SK-N-MC (cell line): ENCODE measurements at regions not wholly inside any gene's neighbourhood (a gene's known extent, or its start where the extent isn't known, plus 50 kb on each side); places are given as distances from the start of the nearest gene placed in this dataset.

Source experiments
- DNase-seq: peaks from one replicate; pipeline ENCODE4 v3.0.0-alpha.2; 2011; ENCODE audit warnings: low read depth, low spot score
- H3K27ac ChIP-seq: fragments of 200-600 bp; sonication (generic); 2 replicates; pipeline ENCODE4 v1.5.1; 2016; ENCODE audit warnings: mixed run types
- H3K36me3 ChIP-seq: fragments of 200-600 bp; sonication (generic); 2 replicates; pipeline ENCODE4 v1.6.1; 2017; ENCODE audit warnings: antibody characterized with exemption, low read length, mixed read lengths; ENCODE audit not compliant: insufficient read depth
- H3K4me3 ChIP-seq: fragments of 200-600 bp; sonication (generic); 2 replicates; pipeline ENCODE4 v1.5.1; 2016
- H3K9ac ChIP-seq: fragments of 200-600 bp; sonication (generic); 2 replicates; pipeline ENCODE4 v1.8.0; 2017; ENCODE audit warnings: mixed run types, mixed read lengths; ENCODE audit not compliant: insufficient read length
- H3K9me3 ChIP-seq: fragments of 200-600 bp; sonication (generic); 2 replicates; pipeline ENCODE4 v1.6.1; 2017; ENCODE audit warnings: low read depth, mild to moderate bottlenecking, antibody characterized with exemption, low read length, moderate library complexity, mixed read lengths
- EZH2 ChIP-seq: fragments of 200-600 bp; sonication (generic); IDR thresholded peaks from one replicate; pipeline ENCODE4 v1.6.1; 2017; ENCODE audit warnings: antibody characterized with exemption
- FOXP2 ChIP-seq: optimal IDR thresholded peaks from 2 replicates; pipeline ENCODE3; 2011; ENCODE audit warnings: mild to moderate bottlenecking, moderate library complexity; ENCODE audit not compliant: insufficient read depth; ENCODE audit errors: extremely low read length, control extremely low read depth
- POLR2AphosphoS5 ChIP-seq: IDR thresholded peaks from 2 replicates; pipeline ENCODE4 v1.6.1; 2012; ENCODE audit warnings: mild to moderate bottlenecking, low read depth, low read length, borderline replicate concordance

DNA sequence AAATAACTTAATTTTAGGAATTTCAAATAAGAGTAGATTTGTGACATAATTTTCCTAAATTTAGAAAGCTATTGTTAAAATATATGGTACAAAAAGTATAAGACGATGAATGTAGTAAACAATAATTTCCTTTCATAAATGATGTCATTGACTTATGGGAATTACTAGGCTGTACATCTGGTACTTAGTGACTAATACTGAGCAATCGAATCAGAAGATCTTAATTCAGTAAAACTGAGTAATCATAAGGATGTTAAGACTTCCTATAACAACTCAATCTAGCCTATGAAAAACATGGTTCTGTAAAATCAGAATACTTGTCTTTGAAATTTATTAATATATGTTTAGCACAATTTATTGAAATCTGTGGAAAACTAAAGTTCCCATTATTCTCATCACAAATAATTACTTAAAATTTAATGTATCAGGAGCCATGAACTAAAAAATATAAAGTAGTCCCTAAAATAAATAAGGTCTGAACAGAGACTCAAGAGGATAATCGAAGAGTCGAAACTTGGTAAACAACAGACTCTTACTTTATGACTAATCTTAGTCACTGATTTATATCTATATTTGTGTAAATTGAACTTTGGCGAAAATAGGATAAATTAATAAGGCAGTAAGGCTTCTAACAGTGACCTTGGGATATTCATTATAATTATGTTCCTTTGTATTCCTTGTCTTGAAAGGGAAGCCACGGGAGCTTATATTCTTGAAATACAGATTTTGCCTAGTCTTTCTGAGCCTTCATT, 142.1 kb downstream of the HGF start:
- no peak overlapping the region for H3K9ac ChIP-seq
- TF ChIP-seq POLR2AphosphoS5 (no peak), EZH2 (no peak), FOXP2 (no peak)
- H3K36me3 ChIP-seq: no peaks in the 10 kb centered on the region

DNA sequence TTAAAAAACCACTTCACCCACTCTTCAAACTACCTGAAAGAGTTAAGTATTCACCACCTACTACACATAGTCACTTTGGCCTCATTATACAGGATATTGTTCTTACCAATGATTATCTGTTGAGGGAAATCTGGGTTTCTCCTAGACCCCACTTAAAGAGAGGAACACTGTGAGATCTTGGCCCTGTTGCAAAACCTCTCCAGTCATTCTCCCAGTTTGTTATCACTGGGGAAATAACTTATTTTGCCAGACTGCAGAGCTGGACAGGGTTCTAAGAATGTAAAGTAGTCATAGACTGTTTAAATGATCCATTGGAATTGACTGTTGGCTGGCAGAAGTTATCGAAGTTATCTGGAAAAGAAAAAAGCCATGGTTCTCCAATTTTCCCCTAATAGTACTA, 143.8 kb downstream of the HGF start:
- H3K9me3 ChIP-seq: no peaks in the 10 kb centered on the region
- no peak overlapping the region for H3K4me3 ChIP-seq
- TF ChIP-seq FOXP2 (no peak), POLR2AphosphoS5 (no peak), EZH2 (no peak)
- H3K9ac ChIP-seq: no peak overlapping the region
- H3K27ac ChIP-seq: no peak overlapping the region; the same call in 1 of the 2 replicates
- DNase-seq: no peak
- H3K36me3 ChIP-seq: no peaks in the 10 kb centered on the region

More for the DNA sequence above, 142.1 kb downstream of the HGF start:
- Histone ChIP-seq H3K27ac (no peak overlapping the region), H3K4me3 (no peak overlapping the region), H3K9me3 (no peaks in the 10 kb centered on the region)
- DNase-seq: no peak

DNA sequence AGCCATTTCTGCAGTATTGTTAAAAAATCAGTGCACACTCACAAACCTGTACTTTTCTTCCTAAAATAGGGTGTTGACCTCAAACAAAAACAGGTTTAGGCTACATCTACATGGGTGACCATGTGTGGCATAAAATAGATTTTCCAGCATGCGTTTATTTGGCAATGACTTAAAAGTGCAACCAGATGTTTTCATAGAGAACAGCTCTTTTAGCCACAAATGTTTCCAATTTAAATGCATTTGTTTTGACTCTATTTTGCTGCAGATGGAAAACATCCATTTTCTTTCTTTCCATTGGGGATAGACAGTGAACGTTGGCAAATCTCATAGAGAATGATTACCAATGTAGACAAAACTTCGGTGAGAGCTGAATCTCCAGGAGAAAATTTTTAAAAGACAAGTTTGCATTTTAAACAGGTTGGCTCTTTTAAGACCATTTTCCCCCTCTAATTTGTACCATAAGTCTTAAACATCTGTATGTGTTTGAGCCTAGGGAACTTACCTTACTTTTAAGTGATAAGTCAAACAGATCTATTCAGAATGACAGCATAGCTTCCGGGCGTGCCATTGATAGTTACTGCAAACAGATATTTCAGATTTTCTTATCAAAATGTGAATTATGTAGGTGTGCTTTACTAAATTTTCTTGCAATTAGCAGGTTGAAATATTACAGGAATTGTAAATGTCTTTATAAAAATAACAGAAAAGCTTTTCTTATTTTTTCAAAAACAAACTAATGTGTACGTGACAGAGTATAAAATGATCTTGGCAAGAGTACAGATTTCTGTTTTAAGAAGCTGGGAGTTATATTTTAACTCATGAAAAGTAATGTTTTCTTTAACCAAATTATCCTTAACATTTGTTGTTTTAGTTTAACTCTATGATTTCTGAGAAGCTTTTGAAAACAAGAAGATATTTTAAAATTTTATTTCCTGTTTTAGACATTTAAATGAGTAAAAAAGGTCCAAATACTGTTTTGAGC, 144.9 kb downstream of the HGF start:
- H3K27ac ChIP-seq: no peak overlapping the region; the same call in 1 of the 2 replicates
- TF ChIP-seq FOXP2 (no peak), EZH2 (no peak), POLR2AphosphoS5 (no peak)
- no peaks in the 10 kb centered on the region for H3K36me3 ChIP-seq
- H3K9ac ChIP-seq: no peak overlapping the region
- DNase-seq: no peak
- H3K4me3 ChIP-seq: peak overlapping the region; percentile 16; the same call in 1 of the 2 replicates
- H3K9me3 ChIP-seq: no peaks in the 10 kb centered on the region

DNA sequence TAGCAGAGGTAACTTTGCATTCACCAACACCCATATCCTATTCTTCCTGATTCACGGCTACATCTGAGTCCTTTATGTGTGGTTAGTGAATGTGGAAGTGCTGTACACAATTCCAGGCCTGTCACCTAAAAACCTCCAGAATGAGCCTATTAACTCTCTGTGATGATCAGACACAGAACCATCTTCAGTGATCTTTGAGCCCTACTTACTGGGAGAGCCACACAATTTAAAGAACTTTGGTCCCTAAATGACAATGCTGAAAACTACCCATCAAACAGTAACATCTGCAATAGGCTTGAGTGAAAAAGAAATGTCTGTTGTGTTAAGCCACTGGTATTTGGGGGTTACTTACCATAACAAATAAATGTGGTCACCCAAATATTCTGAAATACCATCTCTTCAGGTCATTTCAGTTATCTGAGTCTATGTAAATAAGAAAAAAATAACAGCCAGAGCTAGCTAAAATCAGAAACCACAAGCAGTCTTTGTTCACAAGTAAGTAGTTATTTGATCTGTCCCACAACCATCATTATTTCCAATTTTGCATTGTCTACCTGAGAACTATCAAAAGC, 145.7 kb downstream of the HGF start:
- no peak overlapping the region for H3K27ac ChIP-seq
- H3K4me3 ChIP-seq: no peak overlapping the region
- H3K36me3 ChIP-seq: no peaks in the 10 kb centered on the region
- DNase-seq: no peak
- no peak overlapping the region for H3K9ac ChIP-seq
- H3K9me3 ChIP-seq: no peaks in the 10 kb centered on the region
- TF ChIP-seq EZH2 (no peak), FOXP2 (no peak), POLR2AphosphoS5 (no peak)

DNA sequence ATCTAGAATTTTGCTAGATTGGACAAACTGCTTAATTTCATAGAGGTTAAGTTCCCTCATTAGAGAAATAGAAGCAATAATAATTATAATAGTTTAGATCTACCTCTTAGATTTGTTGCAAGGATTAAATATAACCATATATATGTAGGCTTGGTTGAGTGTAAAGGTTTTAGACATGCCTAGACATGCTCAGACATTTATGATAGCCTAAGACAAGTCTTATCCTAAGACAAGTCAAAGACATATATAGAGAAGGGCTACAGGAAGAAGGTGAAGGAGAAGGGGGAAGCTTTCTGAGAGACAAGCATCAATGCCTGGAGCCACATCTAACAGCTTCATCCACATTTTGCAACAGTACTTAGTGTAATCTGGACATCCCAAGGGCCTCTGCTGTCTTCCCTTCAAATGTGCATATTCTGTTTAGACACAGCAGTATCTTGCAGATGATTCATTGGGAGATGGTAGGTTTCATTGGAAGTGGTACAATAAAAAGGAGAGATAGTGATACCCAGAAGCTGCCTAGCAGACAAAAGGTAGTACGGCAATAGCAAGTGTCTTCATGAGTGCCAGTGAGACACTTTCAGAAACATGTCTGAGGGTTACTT, 146.5 kb downstream of the HGF start:
- DNase-seq: no peak
- Histone ChIP-seq H3K9me3 (no peaks in the 10 kb centered on the region), H3K36me3 (no peaks in the 10 kb centered on the region), H3K4me3 (no peak overlapping the region), H3K27ac (no peak overlapping the region), H3K9ac (no peak overlapping the region)
- TF ChIP-seq POLR2AphosphoS5: no peak

DNA sequence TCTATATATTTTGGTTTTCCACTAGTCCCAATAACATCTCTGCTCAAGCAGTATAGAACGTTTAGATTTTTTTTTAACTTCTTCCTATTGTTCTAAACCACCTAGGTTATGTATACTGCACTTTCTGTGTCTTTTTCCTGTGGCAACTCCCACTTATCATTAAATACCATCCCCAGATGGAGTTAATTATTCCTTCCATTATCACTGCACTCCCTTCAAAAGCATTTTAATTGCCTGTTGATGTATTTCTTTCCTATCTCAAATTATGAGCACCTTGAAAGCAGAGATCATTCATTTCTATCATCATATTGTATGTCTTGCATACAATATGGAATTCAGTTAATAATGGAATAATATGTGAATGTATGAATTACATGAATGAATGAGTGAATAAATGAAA, 148.0 kb downstream of the HGF start:
- Histone ChIP-seq H3K9me3 (no peaks in the 10 kb centered on the region), H3K36me3 (no peaks in the 10 kb centered on the region), H3K27ac (no peak overlapping the region), H3K9ac (no peak overlapping the region), H3K4me3 (no peak overlapping the region)
- DNase-seq: no peak
- TF ChIP-seq EZH2 (no peak), POLR2AphosphoS5 (no peak), FOXP2 (no peak)

DNA sequence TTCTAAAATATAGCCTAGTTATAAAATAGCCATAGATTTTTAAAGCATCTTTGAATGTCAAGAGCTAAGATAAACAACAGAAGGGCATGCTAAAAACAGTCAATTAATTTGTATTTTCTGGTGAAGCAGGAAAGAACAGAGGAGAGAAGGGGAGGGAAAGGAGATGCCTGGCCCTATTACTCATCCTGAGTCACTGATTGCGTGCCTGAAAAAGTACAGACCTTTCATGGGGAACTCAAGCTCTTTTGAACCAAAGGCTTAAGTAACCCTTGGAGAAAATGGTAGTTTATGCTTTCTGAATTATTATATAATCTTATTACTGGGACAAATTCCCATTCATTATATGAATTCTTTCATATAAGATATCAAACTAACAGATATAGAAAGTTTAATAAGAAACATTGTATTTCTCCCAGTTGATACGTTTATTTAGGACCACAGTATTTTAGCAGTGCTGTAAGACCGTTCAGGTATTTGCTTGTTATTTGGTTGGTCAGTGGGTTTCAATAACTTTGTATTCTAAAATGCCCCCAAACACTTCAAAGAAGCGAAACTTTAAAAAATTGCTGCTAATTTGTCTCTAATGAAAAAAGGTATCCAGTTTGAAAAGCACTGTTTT, 151.3 kb downstream of the HGF start:
- H3K27ac ChIP-seq: no peak overlapping the region
- H3K9ac ChIP-seq: no peak overlapping the region
- DNase-seq: no peak
- TF ChIP-seq POLR2AphosphoS5 (no peak), EZH2 (no peak), FOXP2 (no peak)
- H3K36me3 ChIP-seq: no peaks in the 10 kb centered on the region
- no peaks in the 10 kb centered on the region for H3K9me3 ChIP-seq
- no peak overlapping the region for H3K4me3 ChIP-seq

DNA sequence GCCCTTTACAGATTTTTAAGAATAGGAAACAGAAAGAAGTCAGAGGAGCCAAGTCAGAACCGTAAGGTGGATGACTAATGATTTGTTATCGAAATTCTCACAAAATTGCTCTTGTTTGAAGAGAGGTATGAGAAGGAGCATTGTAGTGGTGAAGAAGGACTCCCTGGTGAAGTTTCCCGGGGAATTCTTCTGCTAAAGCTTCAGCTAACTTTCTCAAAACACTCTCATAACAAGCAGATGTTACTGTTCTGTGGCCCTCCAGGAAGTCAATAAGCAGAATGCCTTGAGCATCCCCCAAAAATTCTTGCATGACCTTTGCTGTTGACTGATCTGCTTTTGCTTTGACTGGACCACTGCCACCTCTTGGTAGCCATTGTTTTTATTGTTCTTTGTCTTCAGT, 152.9 kb downstream of the HGF start:
- no peaks in the 10 kb centered on the region for H3K9me3 ChIP-seq
- H3K4me3 ChIP-seq: no peak overlapping the region
- no peaks in the 10 kb centered on the region for H3K36me3 ChIP-seq
- H3K9ac ChIP-seq: no peak overlapping the region
- DNase-seq: no peak
- no peak for TF ChIP-seq EZH2
- TF ChIP-seq POLR2AphosphoS5: no peak
- no peak for TF ChIP-seq FOXP2
- no peak overlapping the region for H3K27ac ChIP-seq
